Hematopoietic multipotent progenitor cell treated with erythropoietin and hydrocortisone succinate and interleukin-3 and kit ligand, for 15 days (in vitro differentiated cells): ENCODE measurements at regions not wholly inside any gene's neighbourhood (a gene's known extent, or its start where the extent isn't known, plus 50 kb on each side); places are given as distances from the start of the nearest gene placed in this dataset.
"Not testable (repeated sequence)": the region's sequence is repeated elsewhere in the genome, so short reads cannot be mapped to it uniquely, and the experiment has no call there.

Experiments
- DNase-seq: peaks from one replicate; pipeline ENCODE4 v3.0.0-alpha.2; 2015; ENCODE audit warnings: low spot score

DNA sequence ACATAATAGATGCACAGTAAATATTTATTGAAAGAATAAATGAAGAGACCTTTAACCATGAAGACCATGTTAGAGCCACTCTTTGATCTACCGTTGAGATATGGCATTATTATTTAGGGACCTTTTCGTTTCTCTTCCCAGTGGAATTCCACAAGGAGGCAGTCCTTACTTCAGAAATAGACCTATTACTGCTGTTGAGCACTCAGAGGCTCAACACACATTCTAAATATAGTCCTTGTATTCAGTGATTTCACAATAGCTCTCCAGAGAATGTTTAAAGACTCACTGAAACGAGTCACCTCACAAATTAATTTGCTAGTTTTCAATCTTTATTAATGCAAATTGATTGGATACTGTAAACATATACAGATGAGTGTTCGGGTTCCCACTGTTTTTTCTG is 603.8 kb downstream of the CDH8 start:
- no peak for DNase-seq

DNA sequence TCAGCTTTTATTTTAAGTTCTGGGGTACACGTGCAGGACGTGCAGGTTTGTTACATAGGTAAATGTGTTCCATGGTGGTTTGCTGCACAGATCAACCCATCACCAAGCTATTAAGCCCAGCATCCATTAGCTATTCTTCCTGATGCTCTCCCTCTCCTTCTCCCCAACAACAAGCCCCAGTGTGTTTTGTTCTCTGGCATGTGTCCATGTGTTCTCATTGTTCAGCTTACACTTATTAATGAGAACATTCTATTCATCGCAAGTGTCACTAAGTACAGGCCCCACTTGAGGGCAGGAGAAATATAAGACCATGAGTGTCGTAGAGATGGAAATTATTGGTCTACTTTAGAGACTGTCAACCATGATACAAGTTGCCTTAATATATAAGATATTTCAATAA is 615.1 kb downstream of the CDH8 start:
- no peak for DNase-seq

GRCh38 chr16:61419791-61420190 is 616.4 kb downstream of the CDH8 start:
- no peak for DNase-seq

DNA sequence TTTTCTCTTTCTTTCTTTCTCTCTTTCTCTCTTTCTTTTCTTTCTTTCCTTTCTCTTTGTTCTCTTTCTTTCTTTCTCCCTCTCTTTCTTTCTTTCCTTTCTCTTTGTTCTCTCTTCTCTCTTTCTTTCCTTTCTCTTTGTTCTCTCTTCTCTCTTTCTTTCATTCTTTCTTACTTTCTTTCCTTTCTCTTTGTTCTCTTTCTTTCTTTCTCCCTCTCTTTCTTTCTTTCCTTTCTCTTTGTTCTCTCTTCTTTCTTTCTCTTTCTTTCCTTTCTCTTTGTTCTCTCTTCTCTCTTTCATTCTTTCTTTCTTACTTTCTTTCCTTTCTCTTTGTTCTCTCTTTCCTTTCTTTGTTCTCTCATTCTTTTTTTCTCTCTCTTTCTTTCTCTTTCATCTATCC is 617.4 kb downstream of the CDH8 start:
- not testable (repeated sequence) for DNase-seq

DNA sequence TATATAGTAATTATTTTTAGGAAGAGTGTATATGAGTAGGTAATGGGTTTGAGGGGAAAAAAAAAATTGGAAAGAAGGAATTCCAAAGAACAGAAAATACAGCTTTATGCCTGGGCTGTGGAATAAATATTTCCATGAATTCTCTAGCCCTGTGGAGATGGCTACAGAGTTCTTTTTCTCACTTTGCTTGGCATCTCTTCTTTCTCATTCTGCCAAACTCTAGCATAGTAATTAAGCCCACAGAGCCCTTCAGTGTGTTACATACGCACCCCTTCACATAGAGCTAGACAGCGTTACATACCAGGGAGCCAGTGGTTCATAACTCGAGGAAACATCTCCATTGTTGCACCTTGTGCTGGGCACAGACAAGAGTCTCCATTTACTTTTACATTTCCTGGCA is 621.1 kb downstream of the CDH8 start:
- no peak for DNase-seq

GRCh38 chr16:61413021-61413420 is 623.2 kb downstream of the CDH8 start:
- DNase-seq, result no peak

- no peak for DNase-seq
These were observed 623.7 kb downstream of the CDH8 start for GRCh38 chr16:61412562-61412961.

DNA sequence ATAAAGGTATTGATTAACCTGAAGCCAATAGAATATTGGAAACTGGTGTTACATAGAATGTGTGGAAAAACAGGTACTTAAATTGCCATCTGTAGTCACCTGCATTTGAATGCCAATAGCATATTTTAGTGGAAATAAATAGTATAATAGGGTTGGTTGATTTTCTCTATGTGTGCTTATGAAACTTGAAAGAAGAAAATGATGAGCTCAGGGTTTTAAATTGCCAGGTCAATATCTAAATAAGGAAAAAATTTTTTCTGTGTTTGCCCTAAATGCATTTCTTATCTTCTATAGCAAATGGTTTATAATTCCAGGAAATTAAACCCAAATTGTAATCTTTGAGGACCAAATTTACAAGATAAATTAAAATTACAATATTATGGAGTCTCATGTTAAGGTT is 626.6 kb downstream of the CDH8 start:
- DNase-seq, result no peak

DNA sequence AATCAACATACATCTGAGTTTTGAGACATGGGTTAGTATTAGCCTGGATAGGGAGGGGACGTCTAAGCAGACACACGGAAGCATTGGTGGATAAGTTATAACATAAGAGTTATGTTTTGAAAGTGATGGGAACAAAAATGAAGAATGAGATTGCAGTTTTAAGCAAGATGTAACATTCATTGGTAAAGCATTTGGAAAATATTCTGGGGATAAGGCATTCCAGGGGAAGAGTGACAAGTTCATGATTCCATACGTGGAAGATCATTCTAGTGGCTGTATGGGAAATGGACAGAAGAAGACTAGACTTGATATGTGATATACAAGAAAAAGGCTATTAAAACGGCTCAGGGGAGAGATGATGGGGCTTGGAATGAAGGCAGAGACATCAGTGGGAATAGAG is 632.9 kb downstream of the CDH8 start:
- no peak for DNase-seq

GRCh38 chr16:61391896-61392295 is 644.3 kb downstream of the CDH8 start:
- DNase-seq, result no peak

DNA sequence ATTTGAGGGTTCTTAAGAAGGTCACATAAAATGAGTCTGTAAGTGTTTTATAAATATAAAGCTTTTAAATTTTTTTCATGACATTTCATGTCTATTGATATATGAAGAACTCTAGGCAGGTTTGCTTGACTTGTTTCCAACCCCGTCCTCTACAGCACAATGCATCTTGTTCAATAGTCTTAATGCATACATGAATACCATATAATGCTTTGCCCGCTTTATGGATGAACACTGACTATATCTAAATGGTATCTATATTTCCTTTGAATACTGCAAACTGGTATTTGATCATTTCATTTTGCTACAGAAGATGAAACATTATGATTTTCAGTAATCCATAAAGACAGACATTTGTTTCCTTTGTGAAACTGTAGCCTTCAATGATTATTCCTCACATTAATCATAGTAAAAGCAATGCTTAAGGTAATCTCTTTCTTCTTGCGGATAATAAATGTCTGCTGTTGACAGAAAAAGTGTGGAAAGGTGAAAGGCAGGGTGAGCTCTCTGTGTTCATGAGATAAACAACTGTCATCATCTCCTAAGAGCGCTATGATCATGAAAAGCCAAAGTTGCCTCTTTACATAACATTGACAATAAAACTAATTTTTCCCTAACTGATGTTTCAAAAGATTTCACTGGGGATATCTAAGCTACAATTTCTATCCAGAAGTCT is 645.1 kb downstream of the CDH8 start:
- DNase-seq, result no peak

GRCh38 chr16:61385392-61386071 is 650.7 kb downstream of the CDH8 start:
- DNase-seq, result no peak

DNA sequence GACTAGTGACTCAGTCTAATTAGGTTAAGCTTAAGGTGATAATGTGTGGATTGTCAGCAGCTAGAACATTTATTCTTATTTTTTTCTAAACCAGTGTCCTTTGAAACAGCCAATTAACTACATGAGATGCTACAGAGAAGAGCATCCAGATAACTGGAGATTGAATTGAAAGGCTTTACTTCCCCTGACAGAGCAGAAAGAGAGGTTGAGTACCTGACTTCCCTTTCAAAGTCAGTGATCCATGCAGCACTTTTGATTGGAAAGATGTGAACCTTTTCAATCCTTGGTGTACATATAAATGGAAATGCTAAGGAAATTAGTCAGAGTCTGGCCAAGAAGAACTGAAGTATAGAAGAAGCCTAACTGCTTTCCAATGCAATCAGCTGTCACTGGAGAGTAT is 653.8 kb downstream of the CDH8 start:
- no peak for DNase-seq

DNA sequence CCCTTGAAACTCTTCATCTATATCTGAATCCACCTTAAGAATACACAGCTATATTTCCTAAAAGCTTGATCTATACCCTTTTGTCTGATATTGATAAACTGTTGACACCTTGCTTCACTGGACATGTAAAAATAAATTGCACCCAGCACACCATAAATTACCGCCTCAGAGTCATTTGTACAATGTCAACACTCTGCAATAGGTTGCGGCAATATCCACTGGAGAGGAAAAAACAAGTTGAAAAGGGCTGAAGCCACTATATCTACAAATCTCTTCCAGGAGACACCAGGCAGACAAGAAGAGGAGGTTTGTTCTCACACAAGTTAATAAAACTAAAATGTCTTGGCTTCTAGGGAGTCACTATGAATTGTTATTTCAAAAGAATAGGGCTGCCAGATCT is 656.9 kb downstream of the CDH8 start:
- no peak for DNase-seq

GRCh38 chr16:61374071-61374470 is 662.2 kb downstream of the CDH8 start:
- DNase-seq, result no peak

DNA sequence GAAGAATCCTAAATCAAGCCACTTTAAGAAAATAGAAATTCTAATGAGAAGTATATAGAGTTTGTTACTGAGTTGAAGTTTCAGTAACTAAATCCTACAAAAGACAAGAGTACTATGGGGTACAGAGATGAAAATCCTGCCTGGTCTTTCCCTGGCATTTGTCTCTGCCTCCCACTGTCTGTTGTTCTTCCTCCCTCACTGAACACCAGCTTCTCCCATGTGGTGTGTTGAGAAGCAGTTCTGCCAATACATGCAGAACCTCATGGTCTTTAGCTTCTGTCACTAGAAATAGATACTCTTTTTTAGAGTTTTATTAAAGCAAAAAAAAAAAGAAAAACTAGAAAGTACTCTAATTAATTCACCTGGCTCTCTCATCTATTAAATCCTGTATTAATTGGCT is 664.4 kb downstream of the CDH8 start:
- DNase-seq, result no peak

DNA sequence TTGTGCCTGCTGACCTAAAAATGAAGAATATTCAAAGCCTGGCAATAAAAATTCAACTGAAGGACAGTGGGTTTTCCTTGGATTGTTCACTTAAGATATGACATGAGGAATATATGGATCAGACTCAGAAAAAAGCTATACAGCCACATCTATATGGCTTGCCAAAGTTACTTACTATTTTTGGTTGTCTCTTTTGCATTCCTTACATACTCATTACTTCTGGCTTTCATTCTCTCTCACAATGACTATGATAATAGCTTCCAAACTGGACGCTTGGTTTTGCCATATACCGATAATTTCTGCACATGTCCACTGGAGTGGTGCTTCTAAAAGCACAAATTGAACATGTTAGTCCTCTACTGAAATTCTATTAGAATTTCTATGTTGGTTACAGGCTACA is 664.9 kb downstream of the CDH8 start:
- no peak for DNase-seq

DNA sequence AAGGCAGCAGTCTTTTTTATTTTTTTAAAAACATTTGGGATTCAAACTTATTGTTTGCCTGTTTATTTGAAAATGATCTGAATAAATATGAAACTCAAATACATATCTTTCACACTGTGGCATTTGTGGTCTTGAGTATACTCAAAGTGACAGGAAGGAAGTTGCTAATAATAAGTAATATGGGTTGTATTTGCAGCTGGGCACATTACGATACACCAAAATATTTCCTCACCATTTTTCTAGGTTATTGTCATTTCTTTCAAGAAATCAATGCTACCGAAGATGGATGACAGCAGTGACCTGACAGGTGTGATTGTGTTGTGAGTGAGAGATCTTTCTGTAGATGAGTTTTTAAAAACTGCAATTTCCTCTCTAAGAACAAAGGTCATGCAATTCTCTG is 665.7 kb downstream of the CDH8 start:
- no peak for DNase-seq

- no peak for DNase-seq
These were observed 670.2 kb downstream of the CDH8 start for GRCh38 chr16:61366006-61366405.

DNA sequence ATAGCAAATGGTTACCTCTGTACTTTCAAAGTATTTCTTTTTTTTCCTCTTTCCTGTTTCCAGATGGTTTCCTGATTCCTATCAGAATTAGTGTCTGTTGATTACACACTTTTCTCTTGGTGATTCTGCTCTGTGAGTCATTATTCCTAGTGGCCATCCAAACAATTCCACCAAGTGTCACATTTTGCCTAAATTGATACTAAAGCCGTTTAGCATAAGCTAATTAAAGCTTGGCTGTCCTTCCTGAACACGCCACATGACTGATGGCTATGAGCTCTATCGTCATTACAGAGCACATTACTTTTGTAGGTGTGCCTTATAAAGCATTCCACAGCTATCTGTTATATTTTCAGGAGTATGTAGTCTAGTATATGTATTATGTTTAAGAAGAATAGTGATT is 671.2 kb downstream of the CDH8 start:
- no peak for DNase-seq

GRCh38 chr16:61362585-61362984 is 673.7 kb downstream of the CDH8 start:
- DNase-seq, result no peak

DNA sequence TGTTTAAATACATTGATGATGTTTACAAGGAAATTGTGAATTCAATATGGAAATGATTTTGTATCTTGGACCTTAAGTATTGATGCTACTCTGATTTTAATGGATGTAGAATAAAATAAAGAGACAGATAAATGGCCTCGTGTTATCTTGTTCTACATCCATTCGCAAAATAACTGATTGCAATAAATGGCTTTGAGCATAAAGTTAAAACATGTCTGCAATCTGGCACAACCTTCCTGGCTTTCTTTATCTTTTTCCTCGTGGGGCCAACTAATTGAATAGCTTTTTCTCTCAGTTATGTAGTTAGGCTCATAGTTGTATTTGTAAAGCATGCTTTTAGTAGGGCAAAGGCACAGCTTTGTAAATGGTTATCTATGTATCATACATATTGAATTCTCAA is 691.4 kb downstream of the CDH8 start:
- DNase-seq, result no peak

DNA sequence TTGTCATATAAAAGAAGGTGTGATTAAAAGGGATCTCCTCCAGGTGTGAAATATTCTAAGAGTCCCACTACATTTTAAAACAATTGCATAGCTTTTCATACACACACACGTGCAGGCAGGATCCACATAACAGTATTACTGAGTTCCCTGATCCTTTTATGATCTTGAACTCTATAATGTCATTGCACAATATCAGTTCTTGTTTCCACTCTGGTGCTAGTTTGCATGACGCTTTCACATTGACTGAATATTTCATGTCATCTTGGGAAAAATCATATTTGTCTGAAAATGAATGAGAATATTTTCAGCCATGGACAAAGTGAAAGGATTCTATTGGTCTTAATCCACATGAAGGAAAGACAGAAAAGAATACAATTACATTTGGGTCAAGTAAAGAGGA is 703.8 kb downstream of the CDH8 start:
- DNase-seq, result no peak

DNA sequence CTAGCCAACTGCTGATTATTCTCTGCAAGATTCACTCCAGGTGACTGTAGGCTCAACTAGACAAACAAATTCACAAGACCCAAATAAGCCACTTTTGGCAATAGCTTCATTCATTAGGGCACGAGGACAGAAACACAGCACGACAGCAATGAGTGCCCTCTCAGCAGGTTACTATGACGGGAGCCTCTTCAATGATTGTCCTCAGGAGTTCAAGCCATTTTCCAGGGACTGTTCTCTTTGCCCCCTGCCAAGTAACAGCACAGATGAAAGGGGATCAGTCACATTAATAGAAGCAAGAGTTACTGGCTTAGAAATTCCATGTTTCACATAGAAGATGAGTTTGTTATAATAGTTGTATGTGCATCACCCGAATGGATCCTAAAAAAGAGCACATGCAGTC is 712.2 kb downstream of the CDH8 start:
- DNase-seq, result no peak
